GM12891 (cell line): ENCODE measurements at regions not wholly inside any gene's neighbourhood (a gene's known extent, or its start where the extent isn't known, plus 50 kb on each side); places are given as distances from the start of the nearest gene placed in this dataset.

Source experiments
- POLR2AphosphoS5 ChIP-seq: IDR thresholded peaks from 2 replicates; pipeline ENCODE4 v1.6.1; 2011; ENCODE audit warnings: low read depth, low read length, control low read depth
- SPI1 ChIP-seq: IDR thresholded peaks from 2 replicates; pipeline ENCODE4 v1.6.1; 2011; ENCODE audit warnings: low read depth, low read length, control low read depth
- TAF1 ChIP-seq: IDR thresholded peaks from 2 replicates; pipeline ENCODE4 v1.6.1; 2011; ENCODE audit warnings: low read depth, low read length, control low read depth

GRCh38 chr4:32094987-32095386 lies 1374.8 kb downstream of the PCDH7 start:
- TF ChIP-seq POLR2AphosphoS5 (no peak), TAF1 (no peak), SPI1 (no peak)
